Nephron (organoid): ENCODE measurements at regions not wholly inside any gene's neighbourhood (a gene's known extent, or its start where the extent isn't known, plus 50 kb on each side); places are given as distances from the start of the nearest gene placed in this dataset.

Source experiments
- H3K27ac Mint-ChIP-seq, 3 experiments: 2 replicates each; pipeline ENCODE4 v1.8.0; 2020; ENCODE audit warnings: mixed read lengths in 3 of 3, mild to moderate bottlenecking in 2 of 3, moderate library complexity in 1 of 3
- H3K27me3 Mint-ChIP-seq: 2 replicates; pipeline ENCODE4 v1.8.0; 2021; ENCODE audit warnings: low read depth, mild to moderate bottlenecking, moderate library complexity, mixed read lengths
- H3K36me3 Mint-ChIP-seq: 2 replicates; pipeline ENCODE4 v1.8.0; 2020; ENCODE audit warnings: low read depth, mixed read lengths
- H3K4me1 Mint-ChIP-seq: 2 replicates; pipeline ENCODE4 v1.8.0; 2020; ENCODE audit warnings: mixed read lengths
- H3K4me3 Mint-ChIP-seq, 3 experiments: 2 replicates each; pipeline ENCODE4 v1.8.0; 2020; ENCODE audit warnings: mild to moderate bottlenecking in 3 of 3, mixed read lengths in 3 of 3, moderate library complexity in 2 of 3
- H3K9me3 Mint-ChIP-seq: 2 replicates; pipeline ENCODE4 v1.8.0; 2020; ENCODE audit warnings: mixed read lengths
- TF ChIP-seq, protein P1 (sequence below), 3 experiments: fragments of 200-600 bp; sonication (generic); IDR thresholded peaks; one replicate each; pipeline ENCODE4 v1.5.0; 2021; ENCODE audit warnings: antibody characterized with exemption in 3 of 3; ENCODE audit not compliant: unreplicated experiment in 3 of 3

DNA sequence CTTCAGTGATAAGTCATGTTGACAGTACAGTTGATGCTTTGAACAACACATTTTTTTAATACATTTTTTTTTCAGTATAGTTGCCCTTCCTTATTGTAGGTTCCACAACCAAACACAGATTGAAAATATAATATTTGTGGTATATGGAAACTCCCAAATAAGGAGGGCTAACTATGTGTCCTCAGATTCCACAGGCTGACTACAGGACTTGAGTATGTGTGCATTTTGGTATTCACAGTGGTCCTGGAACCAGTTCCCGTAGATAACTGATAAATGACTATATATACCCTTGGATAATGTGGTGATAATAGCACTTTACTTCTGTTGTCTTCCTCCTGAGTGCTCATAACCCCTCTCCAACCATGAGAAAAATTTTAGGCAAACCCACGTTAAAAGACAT, 111.6 kb upstream of the NUDT6 start:
- H3K27ac Mint-ChIP-seq, result no peak overlapping the region
- no peaks in the 10 kb centered on the region for H3K4me1 Mint-ChIP-seq
- no peaks in the 10 kb centered on the region for H3K27me3 Mint-ChIP-seq
- H3K4me3 Mint-ChIP-seq, result no peak overlapping the region
- H3K9me3 Mint-ChIP-seq, result no peaks in the 10 kb centered on the region
- TF ChIP-seq, protein P1, sequence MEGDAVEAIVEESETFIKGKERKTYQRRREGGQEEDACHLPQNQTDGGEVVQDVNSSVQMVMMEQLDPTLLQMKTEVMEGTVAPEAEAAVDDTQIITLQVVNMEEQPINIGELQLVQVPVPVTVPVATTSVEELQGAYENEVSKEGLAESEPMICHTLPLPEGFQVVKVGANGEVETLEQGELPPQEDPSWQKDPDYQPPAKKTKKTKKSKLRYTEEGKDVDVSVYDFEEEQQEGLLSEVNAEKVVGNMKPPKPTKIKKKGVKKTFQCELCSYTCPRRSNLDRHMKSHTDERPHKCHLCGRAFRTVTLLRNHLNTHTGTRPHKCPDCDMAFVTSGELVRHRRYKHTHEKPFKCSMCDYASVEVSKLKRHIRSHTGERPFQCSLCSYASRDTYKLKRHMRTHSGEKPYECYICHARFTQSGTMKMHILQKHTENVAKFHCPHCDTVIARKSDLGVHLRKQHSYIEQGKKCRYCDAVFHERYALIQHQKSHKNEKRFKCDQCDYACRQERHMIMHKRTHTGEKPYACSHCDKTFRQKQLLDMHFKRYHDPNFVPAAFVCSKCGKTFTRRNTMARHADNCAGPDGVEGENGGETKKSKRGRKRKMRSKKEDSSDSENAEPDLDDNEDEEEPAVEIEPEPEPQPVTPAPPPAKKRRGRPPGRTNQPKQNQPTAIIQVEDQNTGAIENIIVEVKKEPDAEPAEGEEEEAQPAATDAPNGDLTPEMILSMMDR (IDR thresholded peaks at IDR 0.05; ENCODE audit: unreplicated experiment in 3 of 3), result no peak
- peaks cover 3% of the 10 kb centered on the region for H3K36me3 Mint-ChIP-seq

DNA sequence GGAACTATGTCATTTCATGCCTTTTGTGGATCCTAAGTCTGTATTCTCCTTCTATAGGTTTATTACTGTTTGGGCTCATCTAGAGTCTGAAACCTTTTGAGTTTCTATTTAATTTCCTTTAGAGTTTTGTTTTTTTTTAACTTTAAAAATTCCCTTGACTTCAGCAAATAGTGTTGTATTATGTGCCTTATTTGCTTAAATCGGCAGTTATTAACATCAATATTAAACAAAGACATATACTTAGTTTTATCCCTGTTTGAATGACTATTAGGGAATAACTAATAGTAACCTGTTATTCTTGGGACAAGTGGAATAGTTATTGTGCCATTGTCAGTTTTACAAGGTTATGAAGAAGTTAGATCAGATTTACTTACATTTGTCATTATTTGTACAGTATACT, 112.8 kb upstream of the NUDT6 start:
- TF ChIP-seq, protein P1 (IDR thresholded peaks at IDR 0.05; ENCODE audit: unreplicated experiment in 3 of 3), result no peak
- no peaks in the 10 kb centered on the region for H3K4me1 Mint-ChIP-seq
- no peak overlapping the region for H3K27ac Mint-ChIP-seq
- H3K4me3 Mint-ChIP-seq, result no peak overlapping the region
- no peaks in the 10 kb centered on the region for H3K27me3 Mint-ChIP-seq
- no peaks in the 10 kb centered on the region for H3K9me3 Mint-ChIP-seq
- H3K36me3 Mint-ChIP-seq, result no peaks in the 10 kb centered on the region

- Mint-ChIP-seq H3K36me3 (peaks cover 16% of the 10 kb centered on the region), H3K4me3 (no peak overlapping the region), H3K9me3 (peaks cover 10% of the 10 kb centered on the region), H3K27ac (no peak overlapping the region), H3K4me1 (no peaks in the 10 kb centered on the region), H3K27me3 (no peaks in the 10 kb centered on the region)
- TF ChIP-seq, protein P1 (IDR thresholded peaks at IDR 0.05; ENCODE audit: unreplicated experiment in 3 of 3), result no peak
Measured at GRCh38 chr4:123037804-123038203, 115.4 kb upstream of the NUDT6 start.

- H3K36me3 Mint-ChIP-seq, result peaks cover 50% of the 10 kb centered on the region
- no peaks in the 10 kb centered on the region for H3K27me3 Mint-ChIP-seq
- H3K4me3 Mint-ChIP-seq, result no peak overlapping the region
- H3K4me1 Mint-ChIP-seq, result no peaks in the 10 kb centered on the region
- no peak overlapping the region for H3K27ac Mint-ChIP-seq
- TF ChIP-seq, protein P1 (IDR thresholded peaks at IDR 0.05; ENCODE audit: unreplicated experiment in 3 of 3), result no peak
- H3K9me3 Mint-ChIP-seq, result peaks cover 43% of the 10 kb centered on the region
Measured at GRCh38 chr4:123042095-123042494, 119.7 kb upstream of the NUDT6 start.

GRCh38 chr4:123043013-123043412, 120.6 kb upstream of the NUDT6 start:
- H3K4me3 Mint-ChIP-seq, result no peak overlapping the region

More at GRCh38 chr4:123043013-123043412, 120.6 kb upstream of the NUDT6 start:
- Mint-ChIP-seq H3K36me3 (peaks cover 57% of the 10 kb centered on the region), H3K4me1 (no peaks in the 10 kb centered on the region), H3K9me3 (peaks cover 50% of the 10 kb centered on the region), H3K27me3 (no peaks in the 10 kb centered on the region), H3K27ac (no peak overlapping the region)
- TF ChIP-seq, protein P1 (IDR thresholded peaks at IDR 0.05; ENCODE audit: unreplicated experiment in 3 of 3), result no peak
